ENCODE measurements at regions not wholly inside any gene's neighbourhood (a gene's known extent, or its start where the extent isn't known, plus 50 kb on each side); places are given as distances from the start of the nearest gene placed in this dataset.

GRCh38 chr3:40997711-40998519 is 201.4 kb upstream of the CTNNB1 start:
- no peak for DNase-seq

DNA sequence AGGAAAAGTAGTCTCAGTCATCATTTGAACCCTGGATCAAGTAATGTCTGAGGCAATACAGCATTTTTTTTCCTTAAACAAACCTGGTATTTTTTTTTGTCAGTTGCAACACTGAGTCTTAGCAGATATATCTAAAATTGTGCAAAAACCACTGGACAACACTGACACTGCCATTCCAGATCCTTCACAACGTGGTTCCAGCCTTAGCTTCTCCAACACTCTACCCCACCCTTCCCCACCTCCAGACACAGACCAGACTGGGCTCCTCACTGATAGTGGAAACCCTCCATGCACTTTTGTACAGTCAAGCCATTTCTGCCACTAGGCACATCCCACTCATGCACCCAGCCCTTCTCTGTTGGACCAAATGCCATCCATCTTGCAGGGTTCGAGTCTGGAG is 199.6 kb upstream of the CTNNB1 start:
- DNase-seq, result no peak

DNA sequence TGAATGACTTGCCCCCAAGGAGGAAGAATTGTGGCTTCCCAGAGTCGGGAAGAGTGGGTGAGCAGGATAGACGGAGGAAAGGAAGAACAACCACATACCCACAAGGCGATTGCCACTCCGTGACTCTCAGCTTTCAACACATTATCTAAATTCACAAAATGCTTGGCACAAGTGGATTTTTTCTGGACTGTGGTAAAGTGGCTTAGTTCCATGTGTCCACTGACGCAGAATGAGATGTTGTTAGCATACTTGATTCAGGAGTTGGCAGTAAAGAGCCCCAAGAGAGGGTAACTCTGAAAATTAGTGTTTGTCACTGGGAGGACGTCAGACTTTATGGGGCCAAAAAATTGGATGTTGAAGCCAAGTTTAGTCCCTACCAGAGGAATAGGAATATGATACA is 198.8 kb upstream of the CTNNB1 start:
- no peak for DNase-seq

DNA sequence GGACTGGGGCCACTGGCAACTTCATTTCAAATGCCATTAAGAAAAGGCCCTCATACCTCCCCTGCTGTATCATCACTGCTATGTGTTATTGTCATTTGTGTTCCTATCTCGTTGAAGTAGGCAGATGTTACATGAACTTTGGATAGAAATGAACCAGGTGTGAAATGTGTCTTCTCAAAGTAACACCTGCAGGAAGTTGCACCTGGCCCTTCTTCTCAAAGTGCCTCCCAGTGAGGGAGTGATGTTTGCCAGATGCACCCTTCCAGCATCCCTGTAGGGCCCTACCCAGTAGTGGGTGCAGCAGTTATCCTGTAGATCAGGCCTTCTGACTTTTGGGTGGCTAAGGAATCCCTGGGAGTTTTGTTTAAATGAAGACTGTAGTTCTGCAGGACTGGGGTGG is 197.7 kb upstream of the CTNNB1 start:
- DNase-seq, result no peak

GRCh38 chr3:41002104-41002503 is 197.2 kb upstream of the CTNNB1 start:
- no peak for DNase-seq

- DNase-seq, result no peak
Observed at GRCh38 chr3:41007399-41007798, 191.9 kb upstream of the CTNNB1 start.

- no peak for DNase-seq
Observed at GRCh38 chr3:41011854-41012253, 187.5 kb upstream of the CTNNB1 start.

- no peak for DNase-seq
Observed at GRCh38 chr3:41018855-41019254, 180.4 kb upstream of the CTNNB1 start.

- no peak for DNase-seq
Observed at GRCh38 chr3:41024031-41024836, 175.1 kb upstream of the CTNNB1 start.

DNA sequence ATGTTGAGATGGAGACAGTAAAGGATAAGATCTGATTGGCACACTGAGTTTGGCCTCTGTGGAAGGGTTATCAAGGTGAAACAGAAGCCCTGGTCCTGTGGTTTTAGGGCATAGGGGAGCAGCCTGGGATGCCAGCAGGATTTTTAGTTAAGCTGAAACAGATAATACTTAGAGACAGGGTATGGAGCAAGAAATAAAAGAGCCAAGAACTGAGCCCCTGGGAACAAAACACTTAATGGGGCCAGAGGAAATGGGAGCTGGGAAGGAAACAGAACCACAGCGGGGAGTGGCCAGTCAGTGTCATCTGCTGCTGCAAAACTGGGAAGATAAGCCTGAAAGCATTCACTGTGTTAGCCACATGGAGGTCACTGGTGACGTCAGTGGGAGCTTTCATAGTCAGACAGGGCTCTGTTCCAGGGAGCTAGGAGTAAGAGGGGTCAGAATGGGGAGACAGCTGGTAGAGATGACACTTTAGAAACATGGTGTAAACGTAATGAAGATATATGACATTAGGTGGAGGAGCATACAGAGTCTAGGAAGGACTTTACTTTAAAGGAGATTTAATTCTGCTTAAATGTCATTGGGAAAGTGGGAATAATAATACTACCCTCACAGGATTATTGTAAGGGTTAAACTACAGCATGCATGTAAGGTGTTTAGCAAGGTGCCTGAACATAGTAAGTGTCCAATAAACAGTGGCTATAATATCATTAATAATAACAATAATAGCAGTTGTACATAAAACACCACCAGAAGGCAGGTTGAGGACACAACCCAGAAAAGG is 172.7 kb upstream of the CTNNB1 start:
- no peak for DNase-seq

DNA sequence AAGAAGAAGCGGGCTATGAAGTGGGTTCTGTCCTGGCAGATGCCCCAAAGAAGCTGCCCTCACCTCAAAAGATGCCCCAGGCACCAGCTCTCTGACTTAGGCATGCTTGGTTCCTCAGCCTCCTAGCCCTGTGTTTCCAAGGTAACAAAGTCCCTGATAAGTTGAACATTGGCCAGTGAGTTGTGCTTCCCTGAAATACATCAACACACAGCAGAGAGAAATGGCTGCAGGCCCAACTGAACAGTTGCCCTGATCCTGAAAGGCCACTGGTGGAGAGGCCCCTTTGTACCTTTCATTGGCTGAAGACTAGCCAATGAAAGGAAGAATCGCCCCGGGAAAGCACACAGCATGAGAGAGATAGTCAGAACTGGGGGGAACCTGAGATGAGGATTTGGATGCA is 169.9 kb upstream of the CTNNB1 start:
- no peak for DNase-seq

DNA sequence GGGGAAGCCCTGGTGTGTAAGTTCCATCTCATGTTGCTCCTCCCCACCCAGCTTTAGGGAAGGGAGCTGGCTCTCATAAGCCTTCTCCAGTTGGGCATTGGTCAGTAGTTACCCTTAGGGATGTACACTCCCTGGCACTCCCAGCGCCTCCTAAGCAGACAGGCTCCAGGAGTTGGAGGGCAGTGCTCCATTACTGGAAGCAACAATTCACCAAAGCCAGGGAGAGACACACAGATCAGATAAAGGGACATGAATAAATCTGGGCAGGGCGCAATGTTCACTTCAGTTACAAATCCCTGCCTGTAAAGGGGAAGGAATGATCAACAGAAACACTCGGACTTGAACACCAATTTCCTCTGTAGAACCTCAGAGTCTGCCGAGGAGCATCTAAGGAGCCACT is 169.1 kb upstream of the CTNNB1 start:
- no peak for DNase-seq

GRCh38 chr3:41031401-41031800 is 167.9 kb upstream of the CTNNB1 start:
- DNase-seq, result no peak

- DNase-seq, result no peak
Observed at GRCh38 chr3:41033956-41034519, 165.3 kb upstream of the CTNNB1 start.

DNA sequence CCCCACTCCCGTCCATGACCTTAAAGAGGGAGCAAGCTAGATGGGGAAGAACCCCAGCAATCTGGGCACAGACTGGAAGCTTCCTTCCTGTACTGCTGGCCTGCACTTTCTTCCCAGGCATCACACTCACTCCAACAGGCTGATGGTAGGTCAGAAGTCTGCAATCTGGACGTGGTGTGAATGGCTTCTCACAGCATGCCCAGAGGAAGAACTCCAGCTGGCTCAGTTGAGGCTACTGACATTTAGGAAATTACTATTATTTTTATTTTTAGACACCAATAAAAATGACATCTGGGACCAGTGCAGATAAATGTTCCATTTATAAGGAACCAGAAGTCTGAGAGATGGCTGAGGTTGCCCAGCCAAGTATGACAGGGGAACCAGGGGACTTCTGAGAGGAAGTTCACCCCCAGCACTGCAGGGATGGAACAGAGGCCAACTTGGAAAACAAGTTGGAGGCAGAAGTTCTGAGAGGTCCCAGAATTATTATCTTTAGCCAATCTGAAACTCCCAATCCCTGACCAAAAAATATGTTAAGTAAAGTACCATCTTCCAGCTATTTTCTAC is 163.8 kb upstream of the CTNNB1 start:
- no peak for DNase-seq

GRCh38 chr3:41037651-41038334 is 161.5 kb upstream of the CTNNB1 start:
- DNase-seq, result no peak

DNA sequence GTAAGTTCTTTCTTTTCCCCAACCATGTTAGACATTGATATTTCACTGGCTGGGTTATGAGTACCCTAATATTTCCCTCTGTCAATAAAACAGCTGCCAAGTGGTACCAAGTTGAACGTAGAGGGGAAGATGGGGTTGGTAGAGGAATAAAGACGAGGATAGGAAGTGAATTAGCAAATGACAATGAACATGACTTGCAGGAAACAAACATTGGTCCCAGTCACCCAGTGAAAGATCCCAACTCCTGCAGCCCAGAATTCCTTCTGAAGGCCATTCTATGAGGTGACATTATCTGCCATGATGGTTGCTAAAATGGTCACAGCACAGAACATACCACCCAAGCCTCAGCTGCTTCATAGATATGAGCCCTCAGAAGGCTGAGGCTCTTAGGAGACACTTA is 159.0 kb upstream of the CTNNB1 start:
- no peak for DNase-seq

DNA sequence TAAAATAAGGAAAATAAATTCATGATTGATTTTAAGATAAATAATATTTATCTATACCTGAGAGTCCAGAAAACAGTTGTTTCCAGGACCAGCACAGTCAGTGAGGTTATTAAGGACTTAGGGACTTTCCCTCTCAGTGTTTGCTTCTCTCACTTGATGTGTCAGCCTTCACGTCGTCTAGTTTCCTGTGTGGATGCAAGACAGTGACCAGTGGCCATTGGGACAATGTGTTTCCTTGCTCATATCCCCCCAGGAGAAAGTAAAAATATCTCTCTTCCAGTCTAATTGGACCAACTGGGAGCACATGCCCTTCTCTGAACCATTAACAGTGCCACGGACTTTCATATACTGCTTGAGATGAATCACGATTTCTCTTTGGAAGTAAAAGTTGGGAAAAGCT is 157.8 kb upstream of the CTNNB1 start:
- no peak for DNase-seq

GRCh38 chr3:41041899-41042298 is 157.4 kb upstream of the CTNNB1 start:
- DNase-seq, result no peak

- DNase-seq, result no peak
Observed at GRCh38 chr3:41044523-41044922, 154.8 kb upstream of the CTNNB1 start.

DNA sequence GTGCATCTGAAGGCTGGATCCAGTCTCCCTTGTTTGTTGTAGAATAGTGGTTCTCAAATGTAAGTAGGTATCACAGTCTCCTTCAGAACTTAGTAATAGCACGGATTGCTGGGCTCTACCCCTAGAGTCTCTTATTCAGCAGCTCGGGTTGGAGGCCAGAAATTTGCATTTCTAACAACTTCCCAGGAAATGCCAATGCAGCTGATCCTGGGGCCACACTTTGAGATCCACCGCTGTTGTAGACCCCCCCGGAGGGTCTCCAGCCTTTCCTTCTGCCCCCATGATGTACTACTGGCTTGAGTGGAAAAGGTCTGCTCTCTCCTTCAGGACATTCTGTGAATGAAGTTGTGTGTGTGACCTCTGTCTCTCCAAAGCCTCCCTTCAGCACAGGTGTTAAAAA is 153.8 kb upstream of the CTNNB1 start:
- no peak for DNase-seq

- DNase-seq, result no peak
Observed at GRCh38 chr3:41050144-41050543, 149.2 kb upstream of the CTNNB1 start.

Data from stimulated activated CD4-positive, alpha-beta T cell treated with anti-CD3 and anti-CD28 coated beads, Interleukin-1b, Interleukin-23, amount 100 ng/mL, for 48 hours (primary cell).